GM23248 (cell line): ENCODE measurements at regions not wholly inside any gene's neighbourhood (a gene's known extent, or its start where the extent isn't known, plus 50 kb on each side); places are given as distances from the start of the nearest gene placed in this dataset.

Experiments used
- DNase-seq: peaks from one replicate; pipeline ENCODE4 v3.0.0-alpha.2; 2015
- H2AFZ ChIP-seq: fragments of 200-600 bp; sonication (generic); 2 replicates; pipeline ENCODE4 v1.6.1; 2016; ENCODE audit warnings: antibody characterized with exemption
- H3F3A ChIP-seq: fragments of 200-600 bp; sonication (generic); 2 replicates; pipeline ENCODE4 v1.6.1; 2016; ENCODE audit warnings: mild to moderate bottlenecking, antibody characterized with exemption, mixed run types; ENCODE audit not compliant: insufficient read depth
- H3K27ac ChIP-seq: fragments of 200-600 bp; sonication (generic); 2 replicates; pipeline ENCODE4 v1.5.1; 2016; ENCODE audit warnings: mild to moderate bottlenecking
- H3K27me3 ChIP-seq: fragments of 200-600 bp; sonication (generic); replicated peaks from 2 replicates; pipeline ENCODE4 v1.6.1; 2016; ENCODE audit warnings: mild to moderate bottlenecking; ENCODE audit not compliant: insufficient read depth
- H3K36me3 ChIP-seq: fragments of 200-600 bp; sonication (generic); 2 replicates; pipeline ENCODE4 v1.6.1; 2016; ENCODE audit warnings: low read depth, mild to moderate bottlenecking
- H3K4me1 ChIP-seq: fragments of 200-600 bp; sonication (generic); 2 replicates; pipeline ENCODE4 v1.6.1; 2016; ENCODE audit warnings: mild to moderate bottlenecking; ENCODE audit not compliant: insufficient read depth
- H3K4me2 ChIP-seq: fragments of 200-600 bp; sonication (generic); one replicate; pipeline ENCODE4 v1.6.1; 2016; ENCODE audit warnings: mild to moderate bottlenecking; ENCODE audit not compliant: unreplicated experiment
- H3K4me3 ChIP-seq: fragments of 200-600 bp; sonication (generic); 2 replicates; pipeline ENCODE4 v1.5.1; 2016; ENCODE audit warnings: mild to moderate bottlenecking
- H3K79me2 ChIP-seq: fragments of 200-600 bp; sonication (generic); 2 replicates; pipeline ENCODE4 v1.6.1; 2016; ENCODE audit warnings: mild to moderate bottlenecking; ENCODE audit not compliant: insufficient read depth
- H3K9ac ChIP-seq: fragments of 200-600 bp; sonication (generic); 2 replicates; pipeline ENCODE4 v1.6.1; 2016; ENCODE audit warnings: mild to moderate bottlenecking
- H3K9me2 ChIP-seq: fragments of 200-600 bp; sonication (generic); 2 replicates; pipeline ENCODE4 v1.6.1; 2016; ENCODE audit warnings: mixed run types, mild to moderate bottlenecking, moderate library complexity; ENCODE audit not compliant: insufficient read depth
- H3K9me3 ChIP-seq: fragments of 200-600 bp; sonication (generic); one replicate; pipeline ENCODE4 v1.6.1; 2017; ENCODE audit warnings: low read depth
- H4K20me1 ChIP-seq: fragments of 200-600 bp; sonication (generic); 2 replicates; pipeline ENCODE4 v1.6.0; 2016; ENCODE audit not compliant: insufficient read depth
- EZH2 ChIP-seq: fragments of 200-600 bp; sonication (generic); IDR thresholded peaks from 2 replicates; pipeline ENCODE4 v1.6.1; 2018; ENCODE audit warnings: antibody characterized with exemption, mild to moderate bottlenecking; ENCODE audit not compliant: insufficient read depth, poor library complexity, severe bottlenecking
- EZH2phosphoT487 ChIP-seq: fragments of 200-600 bp; sonication (generic); IDR thresholded peaks from 2 replicates; pipeline ENCODE4 v1.6.1; 2018; ENCODE audit warnings: antibody characterized with exemption, moderate library complexity, mild to moderate bottlenecking, low read depth; ENCODE audit not compliant: insufficient read depth
- WGBS, 2 experiments: methylation state at CpG; one replicate each; pipeline ENCODE4 v1.1.6; 2015 to 2017; ENCODE audit warnings: low lambda C conversion rate in 2 of 2, low coverage in 1 of 2; ENCODE audit errors: missing lambda C conversion rate in 2 of 2; 5-methylcytosine and 5-hydroxymethylcytosine counted together
- in situ Hi-C: fragments of 300-500 bp; cut with MboI; formaldehyde crosslinking; loops from 2 replicates; pipeline ENCODE4 v1.15.0; 2020

DNA sequence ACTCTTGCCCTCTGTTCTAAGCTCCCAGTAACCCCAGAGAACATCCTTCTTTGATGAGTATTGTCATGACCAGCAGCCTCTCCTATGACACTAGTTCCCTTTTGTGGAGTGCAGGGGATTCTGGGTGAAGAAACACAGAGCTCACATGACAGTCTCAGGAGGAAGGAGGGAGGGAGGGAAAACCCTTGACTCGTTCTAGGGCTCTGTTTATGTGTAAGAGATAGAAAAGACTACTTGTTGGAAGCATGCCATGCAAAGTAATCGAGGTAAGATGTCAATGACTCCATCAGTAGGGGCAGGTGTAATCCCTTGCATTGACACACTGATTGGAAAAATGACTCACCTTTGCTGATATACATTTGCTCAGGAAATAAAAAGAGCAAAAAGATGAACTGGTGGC is 190.2 kb upstream of the ELL2 start:
- peaks cover 15% of the 10 kb centered on the region for H3K4me1 ChIP-seq
- H3K9me3 ChIP-seq, result no peaks in the 10 kb centered on the region
- H2AFZ ChIP-seq, result no peak overlapping the region
- H3K4me2 ChIP-seq, result no peak overlapping the region
- 61 to 66% methylated on average over 2 of the region's 2 CpGs for WGBS, 2 experiments
- no peaks in the 10 kb centered on the region for H4K20me1 ChIP-seq
- TF ChIP-seq EZH2phosphoT487 (no peak), EZH2 (no peak)
- no peaks in the 10 kb centered on the region for H3K27me3 ChIP-seq
- H3K4me3 ChIP-seq, result no peak overlapping the region
- no peaks in the 10 kb centered on the region for H3K36me3 ChIP-seq
- peaks cover 14% of the 10 kb centered on the region for H3F3A ChIP-seq
- H3K9ac ChIP-seq, result no peak overlapping the region
- in situ Hi-C loops, result no loop called here
- DNase-seq, result no peak
- no peaks in the 10 kb centered on the region for H3K9me2 ChIP-seq
- H3K27ac ChIP-seq, result no peak overlapping the region
- no peaks in the 10 kb centered on the region for H3K79me2 ChIP-seq

DNA sequence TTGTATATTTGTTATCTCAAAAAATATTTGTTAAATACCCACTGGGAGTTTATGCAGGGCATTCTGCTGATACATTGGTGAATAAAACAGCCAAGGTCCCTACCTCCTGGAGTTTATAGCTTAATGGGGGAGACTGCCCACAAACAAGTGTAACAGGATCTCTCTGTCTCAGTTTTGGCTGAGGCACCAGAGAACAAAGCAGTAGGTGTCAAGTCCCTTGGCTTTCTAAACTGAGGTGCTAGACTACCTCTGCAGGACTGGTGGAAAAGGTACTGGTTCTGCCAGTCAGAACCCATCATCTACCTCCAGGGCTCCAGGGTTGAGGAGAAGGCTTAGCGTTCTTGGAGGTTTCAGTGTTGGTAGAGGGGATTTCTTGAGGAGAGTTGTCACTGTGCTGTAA is 188.4 kb upstream of the ELL2 start:
- H3K4me1 ChIP-seq, result peaks cover 24% of the 10 kb centered on the region
- in situ Hi-C loops, result no loop called here
- no peaks in the 10 kb centered on the region for H4K20me1 ChIP-seq

DNA sequence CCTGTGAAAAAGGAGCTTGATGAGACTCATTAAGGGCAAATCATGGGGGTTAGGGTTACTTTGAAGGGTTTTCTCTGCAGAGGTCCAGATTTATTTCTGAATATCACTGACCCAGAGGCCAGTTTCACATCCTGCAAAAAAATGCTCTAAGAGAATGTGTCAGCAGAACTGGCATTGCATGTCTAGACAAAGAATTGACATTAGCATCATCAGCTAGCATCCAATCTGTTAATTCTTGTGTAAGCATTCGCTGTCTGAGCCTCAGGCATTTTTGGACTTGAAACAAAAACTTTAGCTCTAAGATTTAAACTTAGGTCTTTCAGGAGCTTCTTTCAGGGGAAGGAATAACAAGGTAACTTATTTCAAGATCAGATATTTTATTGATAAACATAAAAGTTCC is 187.9 kb upstream of the ELL2 start:
- Histone ChIP-seq H3K36me3 (no peaks in the 10 kb centered on the region), H2AFZ (no peak overlapping the region), H3F3A (peaks cover 14% of the 10 kb centered on the region), H3K9me3 (no peaks in the 10 kb centered on the region), H3K4me3 (no peak overlapping the region), H3K27ac (peak overlapping the region; percentile 48), H3K4me1 (peaks cover 24% of the 10 kb centered on the region), H3K4me2 (no peak overlapping the region), H3K79me2 (no peaks in the 10 kb centered on the region), H4K20me1 (no peaks in the 10 kb centered on the region), H3K27me3 (no peaks in the 10 kb centered on the region), H3K9me2 (no peaks in the 10 kb centered on the region), H3K9ac (no peak overlapping the region)
- in situ Hi-C loops, result no loop called here
- DNase-seq, result peak; percentile 81
- TF ChIP-seq EZH2phosphoT487 (no peak), EZH2 (no peak)
- 32 to 39% methylated on average over 1 of the region's 1 CpG for WGBS, 2 experiments

More for the DNA sequence above, 188.4 kb upstream of the ELL2 start:
- WGBS, 2 experiments, result 100% methylated on average over 1 of the region's 1 CpG
- DNase-seq, result no peak
- H3K79me2 ChIP-seq, result no peaks in the 10 kb centered on the region
- H3F3A ChIP-seq, result peaks cover 14% of the 10 kb centered on the region
- H3K9ac ChIP-seq, result no peak overlapping the region
- H3K27me3 ChIP-seq, result no peaks in the 10 kb centered on the region
- H2AFZ ChIP-seq, result no peak overlapping the region
- no peak overlapping the region for H3K4me3 ChIP-seq
- peak overlapping the region; percentile 48 for H3K27ac ChIP-seq
- no peak overlapping the region for H3K4me2 ChIP-seq
- no peaks in the 10 kb centered on the region for H3K9me2 ChIP-seq
- H3K9me3 ChIP-seq, result no peaks in the 10 kb centered on the region
- H3K36me3 ChIP-seq, result no peaks in the 10 kb centered on the region
- TF ChIP-seq EZH2 (no peak), EZH2phosphoT487 (no peak)

DNA sequence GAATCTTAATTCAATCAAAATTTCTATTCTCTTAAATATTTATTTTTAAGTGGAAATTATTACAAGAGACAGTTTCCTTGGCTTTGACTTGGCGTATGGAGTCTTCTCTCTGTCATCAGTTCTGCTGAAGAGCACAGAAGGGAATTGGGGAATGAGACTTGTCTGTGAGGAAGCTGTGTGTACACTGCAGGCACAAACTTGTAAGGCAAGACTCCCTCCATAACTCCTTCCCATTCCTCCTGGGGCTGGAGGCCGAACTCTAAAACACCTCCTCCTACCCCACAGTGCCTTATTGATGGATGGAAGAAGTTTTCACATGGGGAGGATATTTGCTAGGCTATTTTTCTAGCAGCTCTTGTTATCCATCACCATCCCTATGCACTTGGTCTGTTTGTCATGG is 187.4 kb upstream of the ELL2 start:
- Histone ChIP-seq H3K79me2 (no peaks in the 10 kb centered on the region), H4K20me1 (no peaks in the 10 kb centered on the region), H3K4me3 (no peak overlapping the region), H3K4me1 (peaks cover 24% of the 10 kb centered on the region), H3K27me3 (no peaks in the 10 kb centered on the region), H3K36me3 (no peaks in the 10 kb centered on the region), H3K27ac (peak overlapping the region; percentile 48), H3F3A (peaks cover 18% of the 10 kb centered on the region), H3K9me2 (no peaks in the 10 kb centered on the region), H2AFZ (no peak overlapping the region), H3K9ac (no peak overlapping the region), H3K4me2 (no peak overlapping the region), H3K9me3 (no peaks in the 10 kb centered on the region)
- in situ Hi-C loops, result no loop called here
- WGBS, 2 experiments, result 95 to 96% methylated on average over 2 of the region's 2 CpGs
- DNase-seq, result no peak
- TF ChIP-seq EZH2 (no peak), EZH2phosphoT487 (no peak)

DNA sequence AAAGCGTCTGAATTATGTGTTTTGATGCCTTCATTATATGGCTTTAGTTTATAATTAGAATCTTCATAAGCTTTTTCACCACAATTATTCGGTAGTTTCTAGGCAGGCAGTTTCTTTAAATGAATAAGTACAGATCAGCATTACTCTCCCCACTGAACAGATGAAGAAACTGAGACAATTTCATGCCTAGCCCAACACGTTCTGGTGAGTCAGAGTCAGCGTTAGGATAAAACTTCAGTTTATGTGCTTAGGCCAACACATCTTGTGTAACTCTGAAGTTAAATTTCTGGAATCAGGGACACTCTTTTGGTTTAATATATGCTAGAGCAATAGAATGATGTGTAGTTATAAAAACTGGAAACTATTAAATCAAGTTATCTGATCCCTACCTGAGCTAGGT is 186.7 kb upstream of the ELL2 start:
- TF ChIP-seq EZH2 (no peak), EZH2phosphoT487 (no peak)
- no peaks in the 10 kb centered on the region for H3K27me3 ChIP-seq
- H3F3A ChIP-seq, result peaks cover 25% of the 10 kb centered on the region
- no peaks in the 10 kb centered on the region for H3K36me3 ChIP-seq
- no peak overlapping the region for H2AFZ ChIP-seq
- H3K27ac ChIP-seq, result no peak overlapping the region
- H3K4me3 ChIP-seq, result no peak overlapping the region
- no peak overlapping the region for H3K4me2 ChIP-seq
- no peak overlapping the region for H3K9ac ChIP-seq
- WGBS, 2 experiments, result 93 to 96% methylated on average over 4 of the region's 4 CpGs
- H4K20me1 ChIP-seq, result no peaks in the 10 kb centered on the region
- H3K9me2 ChIP-seq, result no peaks in the 10 kb centered on the region
- no peak for DNase-seq
- in situ Hi-C loops, result no loop called here
- no peaks in the 10 kb centered on the region for H3K79me2 ChIP-seq
- H3K4me1 ChIP-seq, result peaks cover 29% of the 10 kb centered on the region
- no peaks in the 10 kb centered on the region for H3K9me3 ChIP-seq
